HG03103 (cell line): ENCODE measurements at regions not wholly inside any gene's neighbourhood (a gene's known extent, or its start where the extent isn't known, plus 50 kb on each side); places are given as distances from the start of the nearest gene placed in this dataset.
"Not testable (repeated sequence)": the region's sequence is repeated elsewhere in the genome, so short reads cannot be mapped to it uniquely, and the experiment has no call there.

Experiments
- ATAC-seq: cut with Tn5 transposase; IDR thresholded peaks from one replicate; pipeline ENCODE4 v1.9.1; 2021; ENCODE audit warnings: low read depth; ENCODE audit not compliant: unreplicated experiment

DNA sequence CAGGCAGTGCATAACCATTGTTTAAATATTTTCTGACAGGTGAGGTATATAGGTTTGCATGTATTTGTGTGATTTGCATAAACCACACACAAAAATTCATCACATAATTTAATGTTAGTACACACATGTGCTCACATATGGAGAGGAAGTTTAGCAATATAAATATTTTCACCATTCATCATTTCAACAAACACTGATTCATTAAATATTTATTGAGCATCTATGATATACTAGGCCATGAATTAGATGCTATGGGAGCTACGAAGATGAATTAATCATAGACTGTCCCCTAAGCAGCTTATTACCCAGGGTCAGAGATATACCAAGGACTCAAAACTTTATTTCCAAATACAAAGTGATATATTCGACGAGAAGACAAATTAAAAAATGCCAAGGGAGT is 311.6 kb upstream of the PIK3C3 start:
- no peak for ATAC-seq

GRCh38 chr18:41642756-41643155 is 312.3 kb upstream of the PIK3C3 start:
- no peak for ATAC-seq

- ATAC-seq, result no peak
Measured at GRCh38 chr18:41639218-41639617, 315.8 kb upstream of the PIK3C3 start.

DNA sequence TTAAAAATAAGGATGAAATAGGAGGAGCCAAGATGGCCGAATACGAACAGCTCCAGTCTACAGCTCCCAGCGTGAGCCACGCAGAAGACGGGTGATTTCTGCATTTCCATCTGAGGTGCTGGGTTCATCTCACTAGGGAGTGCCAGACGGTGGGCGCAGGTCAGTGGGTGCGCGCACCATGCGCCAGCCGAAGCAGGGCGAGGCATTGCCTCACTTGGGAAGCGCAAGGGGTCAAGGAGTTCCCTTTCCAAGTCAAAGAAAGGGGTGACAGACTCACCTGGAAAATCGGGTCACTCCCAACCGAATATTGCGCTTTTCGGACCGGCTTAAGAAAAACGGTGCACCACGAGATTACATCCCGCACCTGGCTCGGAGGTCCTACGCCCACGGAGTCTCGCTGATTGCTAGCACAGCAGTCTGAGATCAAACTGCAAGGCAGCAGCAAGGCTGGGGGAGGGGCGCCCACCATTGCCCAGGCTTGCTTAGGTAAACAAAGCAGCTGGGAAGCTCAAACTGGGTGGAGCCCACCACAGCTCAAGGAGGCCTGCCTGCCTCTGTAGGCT is 323.2 kb upstream of the PIK3C3 start:
- ATAC-seq, result not testable (repeated sequence)

DNA sequence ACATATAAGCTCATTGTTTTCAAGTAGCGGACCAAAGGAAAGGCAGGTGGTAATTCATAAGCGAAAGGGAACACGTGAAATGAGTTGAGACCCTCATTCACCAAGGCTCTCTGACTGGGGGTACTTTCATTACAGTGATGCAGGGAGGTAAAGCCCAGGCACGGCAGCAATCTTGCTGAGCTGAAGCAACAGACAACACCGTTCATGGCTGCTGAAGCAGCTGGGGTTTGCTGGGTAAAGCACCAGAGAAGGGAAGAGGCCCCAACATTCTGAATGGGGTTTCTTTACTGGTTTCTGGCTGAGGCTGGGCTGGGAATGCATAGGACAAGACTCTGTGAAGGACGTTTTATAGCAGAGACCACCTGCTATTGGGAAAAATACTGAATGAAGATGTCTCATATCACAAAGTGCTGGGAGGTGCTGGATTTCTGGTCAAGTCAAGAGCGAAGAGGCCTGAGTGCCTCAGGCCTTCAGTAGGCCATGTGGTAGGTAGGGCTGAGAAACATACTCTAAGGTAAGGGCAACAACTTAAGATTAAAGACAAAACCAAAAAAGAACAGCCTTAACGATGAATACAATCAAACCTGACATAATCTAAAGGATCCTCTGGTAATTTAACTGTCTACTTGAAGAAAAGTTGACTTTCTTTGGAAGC is 324.7 kb upstream of the PIK3C3 start:
- no peak for ATAC-seq

DNA sequence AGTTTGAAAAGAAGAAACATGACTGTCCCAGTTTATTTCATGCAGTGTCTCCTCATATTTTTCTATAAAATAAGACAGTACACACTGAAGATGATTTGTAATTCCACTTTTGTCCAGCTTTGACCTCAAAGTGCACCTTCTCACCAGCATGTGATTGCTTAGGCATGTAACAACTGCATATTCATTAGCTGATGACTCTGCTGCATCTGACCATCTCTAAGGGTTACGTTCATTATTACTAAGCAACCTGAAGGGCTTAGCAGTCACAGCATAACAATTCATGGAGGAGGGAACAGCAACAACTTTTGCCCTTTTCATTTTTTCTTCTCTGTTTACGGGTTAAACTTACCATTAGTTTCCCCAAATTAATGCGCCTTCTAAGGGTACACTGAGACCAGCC is 330.6 kb upstream of the PIK3C3 start:
- ATAC-seq, result no peak

- ATAC-seq, result no peak
Measured at GRCh38 chr18:41621177-41621576, 333.9 kb upstream of the PIK3C3 start.

- no peak for ATAC-seq
Measured at GRCh38 chr18:41618147-41618546, 336.9 kb upstream of the PIK3C3 start.

DNA sequence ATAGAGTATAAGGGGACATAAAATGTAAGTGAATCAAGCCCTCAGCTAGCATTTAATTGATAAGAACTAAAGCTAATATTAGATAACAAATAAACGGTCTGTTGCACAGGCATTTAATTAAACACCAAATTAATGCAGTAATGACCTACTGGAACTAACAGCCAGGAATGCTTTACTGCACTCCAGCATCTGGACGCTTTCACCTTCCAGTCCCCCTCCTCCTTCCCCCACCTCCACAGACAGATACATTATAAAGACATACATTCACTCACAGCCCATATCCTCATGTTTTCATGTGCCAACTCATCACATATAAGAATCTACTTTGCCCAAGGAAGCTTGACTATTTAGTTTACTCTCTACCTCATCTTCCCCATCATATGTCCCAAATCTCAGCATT is 337.4 kb upstream of the PIK3C3 start:
- no peak for ATAC-seq

- ATAC-seq, result no peak
Measured at GRCh38 chr18:41613003-41613609, 341.9 kb upstream of the PIK3C3 start.

DNA sequence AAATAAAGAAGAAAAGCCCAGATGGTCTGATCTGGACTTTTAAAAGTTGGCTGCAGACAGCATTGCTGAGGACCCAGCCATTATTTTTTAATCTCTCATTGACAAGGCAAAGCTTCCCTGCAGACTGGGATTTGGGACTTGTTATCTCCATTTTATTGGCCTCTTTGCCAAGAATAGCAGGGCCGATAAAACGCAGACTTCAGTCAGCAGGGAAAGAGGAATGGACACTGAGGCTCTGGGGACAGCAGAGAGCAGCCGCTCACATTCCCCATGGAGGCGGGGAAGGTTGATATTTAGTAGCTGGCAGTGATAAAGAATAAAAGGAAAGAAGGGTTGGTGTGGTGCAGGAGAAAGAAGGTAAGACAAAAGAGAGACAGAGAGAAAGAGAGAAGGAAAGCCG is 350.1 kb upstream of the PIK3C3 start:
- ATAC-seq, result no peak

DNA sequence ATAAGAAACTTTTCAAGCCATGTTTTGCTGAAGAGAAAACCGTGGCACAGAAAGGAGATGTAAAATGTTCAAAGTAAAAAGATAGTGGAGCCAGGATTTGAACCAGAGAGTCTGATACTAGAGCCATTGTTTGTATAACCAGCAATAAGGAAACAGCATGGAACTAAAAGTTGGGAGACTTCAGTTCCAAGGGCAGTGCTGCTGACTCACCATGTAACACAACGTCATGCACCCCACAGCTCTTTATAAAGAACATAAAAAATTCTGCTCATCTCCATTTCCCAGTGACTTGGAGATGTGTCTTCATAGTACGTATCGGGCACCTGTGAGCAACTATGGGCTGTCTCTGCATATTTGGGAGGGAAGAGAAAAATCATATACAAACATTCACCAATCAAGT is 353.0 kb upstream of the PIK3C3 start:
- no peak for ATAC-seq

DNA sequence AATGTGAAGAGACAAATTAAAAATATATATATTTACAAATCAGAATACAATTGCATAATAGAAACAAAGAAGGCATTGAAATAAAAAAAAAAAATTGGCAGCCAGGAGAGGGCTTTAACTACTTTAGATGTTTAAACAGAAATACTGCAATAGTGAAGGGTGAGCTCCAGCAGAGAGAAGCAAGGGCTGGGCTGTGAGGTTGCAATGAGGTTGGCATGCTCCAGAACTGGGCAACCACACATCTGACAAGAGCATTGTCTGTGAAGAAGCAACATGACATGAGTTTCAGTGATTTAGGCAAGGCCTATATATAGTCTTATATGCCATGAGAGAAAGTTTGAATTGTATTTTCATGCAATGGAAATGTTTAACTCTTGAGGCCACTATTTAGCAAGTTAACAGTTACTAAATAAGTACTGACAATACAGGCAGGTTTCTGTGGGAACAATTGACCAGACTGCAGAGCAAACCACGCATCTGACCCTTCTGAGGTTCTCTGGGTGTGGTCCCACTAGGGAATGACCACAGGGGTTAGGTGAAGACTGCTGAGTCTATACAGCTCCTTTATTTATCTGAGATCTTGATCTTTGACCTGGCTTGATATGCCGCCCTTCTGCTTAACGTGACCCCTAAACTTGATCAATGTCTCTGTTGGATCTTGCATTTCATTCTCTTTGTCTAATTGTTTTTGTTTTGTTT is 354.2 kb upstream of the PIK3C3 start:
- ATAC-seq, result no peak

- no peak for ATAC-seq
Measured at GRCh38 chr18:41599466-41599865, 355.6 kb upstream of the PIK3C3 start.

GRCh38 chr18:41594582-41594981 is 360.5 kb upstream of the PIK3C3 start:
- no peak for ATAC-seq

DNA sequence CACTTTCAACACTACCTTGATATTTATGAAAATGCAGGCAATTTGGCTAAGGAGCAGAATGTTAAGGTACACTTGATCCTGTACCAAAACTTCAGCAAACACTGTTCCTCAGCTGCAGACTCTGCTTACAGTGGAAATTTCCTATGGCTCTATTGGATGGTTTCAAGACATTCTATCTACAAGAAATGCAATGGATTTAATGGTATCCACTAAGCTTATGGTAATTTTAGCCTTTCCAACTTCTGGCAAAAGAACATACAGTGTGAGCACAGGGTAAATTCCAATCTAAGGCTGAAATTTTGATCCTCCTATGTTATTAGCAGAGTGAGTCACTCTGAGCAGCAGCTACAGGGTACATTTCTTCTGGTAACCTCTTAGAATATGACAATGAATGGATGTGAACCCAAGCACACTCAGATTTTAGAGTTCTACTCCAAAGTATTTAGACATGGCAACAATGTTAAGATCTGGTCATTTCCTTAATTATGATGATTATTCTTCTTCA is 361.8 kb upstream of the PIK3C3 start:
- no peak for ATAC-seq

DNA sequence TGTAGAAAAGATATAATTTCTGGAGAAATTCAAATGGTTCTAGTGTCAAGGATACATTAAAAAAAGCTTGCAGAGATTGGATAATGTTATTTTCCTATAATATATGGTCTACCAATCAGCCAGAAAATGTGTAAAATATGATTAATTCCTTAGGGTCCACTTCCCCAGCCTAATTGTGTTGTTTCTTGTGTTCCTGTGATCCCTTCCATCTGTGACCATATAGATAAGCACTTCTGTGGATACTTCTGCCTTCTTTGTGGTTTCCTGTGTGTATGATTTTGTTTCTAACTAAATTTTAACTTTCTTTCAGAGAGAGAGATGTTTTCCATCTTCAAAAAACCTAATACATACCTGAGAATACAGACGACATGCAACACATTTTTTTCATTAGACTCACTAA is 367.1 kb upstream of the PIK3C3 start:
- ATAC-seq, result no peak

GRCh38 chr18:41585512-41585911 is 369.5 kb upstream of the PIK3C3 start:
- no peak for ATAC-seq

GRCh38 chr18:41579185-41579584 is 375.8 kb upstream of the PIK3C3 start:
- ATAC-seq, result no peak

DNA sequence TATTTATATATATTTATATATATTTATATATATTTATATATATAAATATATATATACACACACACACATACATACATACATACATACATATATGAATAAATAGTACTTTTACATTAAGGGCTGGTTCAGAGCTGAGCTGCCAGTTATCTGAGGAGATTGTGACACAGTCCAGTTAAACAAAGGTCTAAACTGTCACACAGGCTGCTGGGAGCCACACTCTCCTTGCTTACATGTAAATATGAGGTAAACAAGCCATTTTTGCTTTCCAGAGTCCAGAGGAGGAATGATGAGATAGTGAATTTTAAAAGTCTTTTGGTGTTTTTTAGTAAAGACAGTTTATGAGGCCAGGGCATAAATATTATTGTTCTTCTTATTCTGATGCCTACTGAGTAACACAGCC is 377.5 kb upstream of the PIK3C3 start:
- ATAC-seq, result no peak

- no peak for ATAC-seq
Measured at GRCh38 chr18:41576643-41577042, 378.4 kb upstream of the PIK3C3 start.

DNA sequence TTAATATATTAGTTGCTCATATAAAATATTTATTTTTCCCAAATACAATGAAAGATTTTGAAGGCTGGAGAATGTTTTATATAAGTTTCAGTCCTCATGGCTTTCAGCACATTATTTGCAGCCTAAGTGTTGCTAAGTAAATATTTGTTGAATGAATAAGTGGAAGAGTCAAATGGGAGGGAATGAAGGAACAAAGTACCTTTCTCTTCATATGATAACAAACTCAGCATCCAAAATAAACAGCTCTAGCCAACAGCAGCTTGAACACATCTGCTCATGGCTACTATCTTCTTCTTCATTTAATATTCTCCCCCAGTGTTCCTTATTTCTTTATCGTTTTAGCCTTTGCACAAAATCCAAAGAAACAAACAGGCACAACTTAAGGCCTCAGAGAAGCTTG is 385.2 kb upstream of the PIK3C3 start:
- no peak for ATAC-seq
